GM12878 (cell line): ENCODE measurements at regions not wholly inside any gene's neighbourhood (a gene's known extent, or its start where the extent isn't known, plus 50 kb on each side); places are given as distances from the start of the nearest gene placed in this dataset.

ENCODE experiments used
- ATAC-seq: fragments of 200-7000 bp; cut with Tn5 transposase; 3 replicates; pipeline ENCODE4 v1.9.1; 2020; ENCODE audit warnings: mild to moderate bottlenecking, moderate library complexity
- BruUV-seq: library from RNA; stranded (reverse); fragments of 400-500 nt; replicated peaks from 2 replicates; lab custom pipeline; 2021; lab: Mats Ljungman, UMichigan
- CTCF ChIA-PET: fragments of 300-600 bp; sonication (Branson Sonifier 250); formaldehyde crosslinking; extraction: SDS; loops from one replicate; lab custom pipeline; 2021; ENCODE audit warnings: inconsistent platforms; lab: Yijun Ruan, JAX
- POLR2A ChIA-PET: fragments of 350-600 bp; formaldehyde crosslinking; extraction: SDS; loops from one replicate; lab custom pipeline; 2021; ENCODE audit warnings: inconsistent platforms; lab: Charles Lee
- RAD21 ChIA-PET: fragments of 300-600 bp; sonication (Branson Sonifier 250); formaldehyde crosslinking; loops from one replicate; lab custom pipeline; 2023; ENCODE audit warnings: antibody characterized with exemption; ENCODE audit not compliant: unreplicated experiment; lab: Charles Lee
- SMC1A ChIA-PET: fragments of 300-600 bp; sonication (Branson Sonifier 250); formaldehyde crosslinking; loops from one replicate; lab custom pipeline; 2023; ENCODE audit not compliant: unreplicated experiment, uncharacterized antibody; lab: Charles Lee
- DNase-seq: peaks from one replicate; pipeline ENCODE4 v3.0.0-alpha.2; 2011; ENCODE audit warnings: low read depth, low spot score
- FAIRE-seq: peaks from 3 replicates; lab custom pipeline; 2011; peaks lifted over from hg19 to GRCh38; lab: Jason Lieb, UNC
- H2AFZ ChIP-seq: 2 replicates; pipeline ENCODE4 v1.6.0; 2011; ENCODE audit warnings: low read depth, low read length, control low read depth; ENCODE audit not compliant: control insufficient read depth
- H3K27ac ChIP-seq: 2 replicates; pipeline ENCODE4 v1.5.1; 2011; ENCODE audit warnings: control low read depth; ENCODE audit not compliant: control insufficient read depth, insufficient read depth
- H3K27me3 ChIP-seq, 2 experiments: replicated peaks in 1 of 2; 2 replicates each; pipeline versions ENCODE4 v1.6.0 to v1.6.1; 2011; ENCODE audit warnings: low read length in 1 of 2; ENCODE audit not compliant: control insufficient read depth in 2 of 2, insufficient read depth in 2 of 2
- H3K36me3 ChIP-seq, 2 experiments: 2 replicates each; pipeline ENCODE4 v1.5.1; 2011; ENCODE audit warnings: low read length in 1 of 2; ENCODE audit not compliant: control insufficient read depth in 2 of 2, insufficient read depth in 2 of 2
- H3K4me1 ChIP-seq: 2 replicates; pipeline ENCODE4 v1.6.1; 2011; ENCODE audit warnings: mild to moderate bottlenecking, low read length, moderate library complexity, mixed read lengths; ENCODE audit not compliant: control insufficient read depth, insufficient read depth
- H3K4me2 ChIP-seq: 2 replicates; pipeline ENCODE4 v1.6.0; 2011; ENCODE audit warnings: control low read depth; ENCODE audit not compliant: control insufficient read depth, insufficient read depth
- H3K4me3 ChIP-seq: fragments of 200-600 bp; sonication (generic); 2 replicates; pipeline ENCODE4 v1.5.1; 2016
- H3K79me2 ChIP-seq: 2 replicates; pipeline ENCODE4 v1.6.0; 2011; ENCODE audit warnings: low read length; ENCODE audit not compliant: control insufficient read depth, insufficient read depth
- H3K9ac ChIP-seq: 2 replicates; pipeline ENCODE4 v1.8.0; 2011; ENCODE audit warnings: low read length, control low read depth, mixed read lengths; ENCODE audit not compliant: control insufficient read depth, insufficient read depth
- H3K9me3 ChIP-seq: replicated peaks from 3 replicates; pipeline ENCODE4 v1.5.1; 2011; ENCODE audit warnings: mild to moderate bottlenecking, low read length; ENCODE audit not compliant: control insufficient read depth, insufficient read depth
- H4K20me1 ChIP-seq: 2 replicates; pipeline ENCODE4 v1.6.0; 2011; ENCODE audit not compliant: control insufficient read depth, insufficient read depth
- CBX3 ChIP-seq: fragments of 200-600 bp; sonication (generic); IDR thresholded peaks from 2 replicates; pipeline ENCODE4 v1.6.1; 2016; ENCODE audit warnings: low read depth, borderline replicate concordance
- CEBPB ChIP-seq, 2 experiments: fragments of 150-350 bp in 1 of 2; IDR thresholded peaks; 2 replicates each; pipeline ENCODE4 v1.6.1; 2012 to 2014; ENCODE audit warnings: low read depth in 2 of 2, low read length in 2 of 2, borderline replicate concordance in 1 of 2, inconsistent platforms in 1 of 2
- CHD2 ChIP-seq: IDR thresholded peaks from 2 replicates; pipeline ENCODE4 v1.6.1; 2011; ENCODE audit warnings: low read depth, low read length, improper control_type of control experiment, borderline replicate concordance
- EP300 ChIP-seq, 2 experiments: fragments of 150-350 bp in 1 of 2; IDR thresholded peaks; 2 replicates each; pipeline ENCODE4 v1.6.1; 2011 to 2012; ENCODE audit warnings: low read depth in 2 of 2, low read length in 2 of 2, borderline replicate concordance in 1 of 2, improper control_type of control experiment in 1 of 2, inconsistent platforms in 1 of 2; ENCODE audit not compliant: control insufficient read depth in 1 of 2
- GABPA ChIP-seq: IDR thresholded peaks from 2 replicates; pipeline ENCODE4 v1.6.1; 2014; ENCODE audit warnings: antibody characterized with exemption, low read depth, mild to moderate bottlenecking, inconsistent platforms
- MAX ChIP-seq: IDR thresholded peaks from 2 replicates; pipeline ENCODE4 v1.6.1; 2012; ENCODE audit warnings: low read depth, low read length, improper control_type of control experiment
- MXI1 ChIP-seq: fragments of 150-350 bp; IDR thresholded peaks from 2 replicates; pipeline ENCODE4 v1.6.1; 2011; ENCODE audit warnings: low read depth, mild to moderate bottlenecking, inconsistent platforms, low read length, improper control_type of control experiment
- NFYA ChIP-seq: IDR thresholded peaks from 2 replicates; pipeline ENCODE4 v1.6.1; 2011; ENCODE audit warnings: low read depth, mild to moderate bottlenecking, low read length, improper control_type of control experiment, borderline replicate concordance
- PML ChIP-seq: IDR thresholded peaks from 2 replicates; pipeline ENCODE4 v1.6.1; 2012; ENCODE audit warnings: low read length, inconsistent platforms
- POLR2AphosphoS5 ChIP-seq: IDR thresholded peaks from 2 replicates; pipeline ENCODE4 v1.6.1; 2011; ENCODE audit warnings: mild to moderate bottlenecking, low read length, inconsistent platforms
- SMAD1 ChIP-seq: fragments of 450-650 bp; IDR thresholded peaks from 2 replicates; pipeline ENCODE4 v1.6.1; 2018; ENCODE audit warnings: mild to moderate bottlenecking, low read depth; ENCODE audit not compliant: partially characterized antibody
- TAF1 ChIP-seq: IDR thresholded peaks from 2 replicates; pipeline ENCODE4 v1.6.1; 2011; ENCODE audit warnings: mild to moderate bottlenecking, low read depth, low read length, borderline replicate concordance
- TARDBP ChIP-seq: IDR thresholded peaks from 2 replicates; pipeline ENCODE4 v1.6.1; 2016; ENCODE audit warnings: borderline replicate concordance
- USF2 ChIP-seq: IDR thresholded peaks from 2 replicates; pipeline ENCODE4 v1.6.1; 2011; ENCODE audit warnings: low read depth, low read length, improper control_type of control experiment, borderline replicate concordance
- WGBS: methylation state at CpG from one replicate; pipeline ENCODE4 v1.1.6; 2016; ENCODE audit warnings: low lambda C conversion rate; ENCODE audit not compliant: insufficient replicate concordance, insufficient coverage; ENCODE audit errors: missing lambda C conversion rate; 5-methylcytosine and 5-hydroxymethylcytosine counted together
- in situ Hi-C: fragments of 300-500 bp; cut with MboI; formaldehyde crosslinking; loops from 9 replicates; pipeline ENCODE4 v1.14.3; 2018; ENCODE audit warnings: mixed read lengths
- intact Hi-C: fragments of 100-400 bp; cut with micrococcal nuclease; formaldehyde crosslinking; loops from one replicate; pipeline ENCODE4 v1.14.2; 2022; ENCODE audit not compliant: unreplicated experiment
- TF ChIP-seq, protein P1 (sequence below): fragments of 450-650 bp; IDR thresholded peaks from 2 replicates; pipeline ENCODE4 v1.6.1; 2016; ENCODE audit warnings: mild to moderate bottlenecking, moderate library complexity, borderline replicate concordance
- TF ChIP-seq, protein P2 (sequence below): IDR thresholded peaks from 2 replicates; pipeline ENCODE4 v1.6.1; 2011; ENCODE audit warnings: borderline replicate concordance, low read depth, mild to moderate bottlenecking, moderate library complexity, low read length; ENCODE audit not compliant: insufficient read depth, poor library complexity, severe bottlenecking

- H2AFZ ChIP-seq, result no peak overlapping the region
- WGBS, result 43% methylated on average over 7 of the region's 7 CpGs
These were observed 590.2 kb upstream of the KCNMB2 start for GRCh38 chr3:177946048-177946447.

More at GRCh38 chr3:177946048-177946447, 590.2 kb upstream of the KCNMB2 start:
- ATAC-seq (no peak), FAIRE-seq (no peak), DNase-seq (no peak)
- ChIA-PET CTCF (no interaction called here), RAD21 (no interaction called here), POLR2A (no interaction called here), SMC1A (no interaction called here)
- TF ChIP-seq CHD2 (no peak), EP300 (IDR thresholded peaks at IDR 0.05; ENCODE audit: borderline replicate concordance in 1 of 2, control insufficient read depth in 1 of 2, low read depth in 2 of 2, low read length in 2 of 2) (no peak), CBX3 (no peak), NFYA (no peak), PML (no peak), MAX (no peak), CEBPB (IDR thresholded peaks at IDR 0.05; ENCODE audit: borderline replicate concordance in 1 of 2, low read depth in 2 of 2, low read length in 2 of 2) (no peak), GABPA (no peak), TAF1 (no peak), SMAD1 (no peak), MXI1 (no peak), POLR2AphosphoS5 (no peak), USF2 (no peak), TARDBP (no peak)
- TF ChIP-seq, protein P1, sequence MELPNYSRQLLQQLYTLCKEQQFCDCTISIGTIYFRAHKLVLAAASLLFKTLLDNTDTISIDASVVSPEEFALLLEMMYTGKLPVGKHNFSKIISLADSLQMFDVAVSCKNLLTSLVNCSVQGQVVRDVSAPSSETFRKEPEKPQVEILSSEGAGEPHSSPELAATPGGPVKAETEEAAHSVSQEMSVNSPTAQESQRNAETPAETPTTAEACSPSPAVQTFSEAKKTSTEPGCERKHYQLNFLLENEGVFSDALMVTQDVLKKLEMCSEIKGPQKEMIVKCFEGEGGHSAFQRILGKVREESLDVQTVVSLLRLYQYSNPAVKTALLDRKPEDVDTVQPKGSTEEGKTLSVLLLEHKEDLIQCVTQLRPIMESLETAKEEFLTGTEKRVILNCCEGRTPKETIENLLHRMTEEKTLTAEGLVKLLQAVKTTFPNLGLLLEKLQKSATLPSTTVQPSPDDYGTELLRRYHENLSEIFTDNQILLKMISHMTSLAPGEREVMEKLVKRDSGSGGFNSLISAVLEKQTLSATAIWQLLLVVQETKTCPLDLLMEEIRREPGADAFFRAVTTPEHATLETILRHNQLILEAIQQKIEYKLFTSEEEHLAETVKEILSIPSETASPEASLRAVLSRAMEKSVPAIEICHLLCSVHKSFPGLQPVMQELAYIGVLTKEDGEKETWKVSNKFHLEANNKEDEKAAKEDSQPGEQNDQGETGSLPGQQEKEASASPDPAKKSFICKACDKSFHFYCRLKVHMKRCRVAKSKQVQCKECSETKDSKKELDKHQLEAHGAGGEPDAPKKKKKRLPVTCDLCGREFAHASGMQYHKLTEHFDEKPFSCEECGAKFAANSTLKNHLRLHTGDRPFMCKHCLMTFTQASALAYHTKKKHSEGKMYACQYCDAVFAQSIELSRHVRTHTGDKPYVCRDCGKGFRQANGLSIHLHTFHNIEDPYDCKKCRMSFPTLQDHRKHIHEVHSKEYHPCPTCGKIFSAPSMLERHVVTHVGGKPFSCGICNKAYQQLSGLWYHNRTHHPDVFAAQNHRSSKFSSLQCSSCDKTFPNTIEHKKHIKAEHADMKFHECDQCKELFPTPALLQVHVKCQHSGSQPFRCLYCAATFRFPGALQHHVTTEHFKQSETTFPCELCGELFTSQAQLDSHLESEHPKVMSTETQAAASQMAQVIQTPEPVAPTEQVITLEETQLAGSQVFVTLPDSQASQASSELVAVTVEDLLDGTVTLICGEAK, result no peak
- TF ChIP-seq, protein P2, sequence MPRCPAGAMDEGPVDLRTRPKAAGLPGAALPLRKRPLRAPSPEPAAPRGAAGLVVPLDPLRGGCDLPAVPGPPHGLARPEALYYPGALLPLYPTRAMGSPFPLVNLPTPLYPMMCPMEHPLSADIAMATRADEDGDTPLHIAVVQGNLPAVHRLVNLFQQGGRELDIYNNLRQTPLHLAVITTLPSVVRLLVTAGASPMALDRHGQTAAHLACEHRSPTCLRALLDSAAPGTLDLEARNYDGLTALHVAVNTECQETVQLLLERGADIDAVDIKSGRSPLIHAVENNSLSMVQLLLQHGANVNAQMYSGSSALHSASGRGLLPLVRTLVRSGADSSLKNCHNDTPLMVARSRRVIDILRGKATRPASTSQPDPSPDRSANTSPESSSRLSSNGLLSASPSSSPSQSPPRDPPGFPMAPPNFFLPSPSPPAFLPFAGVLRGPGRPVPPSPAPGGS, result no peak
- H3K79me2 ChIP-seq, result no peaks in the 10 kb centered on the region
- H3K27me3 ChIP-seq, result no peaks in the 10 kb centered on the region
- H3K27ac ChIP-seq, result no peak overlapping the region
- in situ Hi-C loops (no loop called here), intact Hi-C loops (no loop called here)
- no peaks in the 10 kb centered on the region; the same call in 1 of the 2 replicates for H4K20me1 ChIP-seq
- H3K4me2 ChIP-seq, result no peak overlapping the region
- no peaks in the 10 kb centered on the region for H3K9me3 ChIP-seq
- BruUV-seq, result no TSS peak
- no peak overlapping the region for H3K4me3 ChIP-seq
- H3K9ac ChIP-seq, result no peak overlapping the region
- no peaks in the 10 kb centered on the region for H3K4me1 ChIP-seq
- no peaks in the 10 kb centered on the region for H3K36me3 ChIP-seq
